Bronchial epithelial cell (primary cell): ENCODE measurements at regions not wholly inside any gene's neighbourhood (a gene's known extent, or its start where the extent isn't known, plus 50 kb on each side); places are given as distances from the start of the nearest gene placed in this dataset.
"Not testable (repeated sequence)": the region's sequence is repeated elsewhere in the genome, so short reads cannot be mapped to it uniquely, and the experiment has no call there.

ENCODE experiments used
- DNase-seq: peaks from one replicate; pipeline ENCODE4 v3.0.0-alpha.2; 2010; ENCODE audit warnings: low read depth
- FAIRE-seq: peaks from 2 replicates; lab custom pipeline; 2011; peaks lifted over from hg19 to GRCh38; lab: Jason Lieb, UNC
- H3K27me3 ChIP-seq: 2 replicates; pipeline ENCODE4 v1.5.1; 2011; ENCODE audit warnings: low read length; ENCODE audit not compliant: control insufficient read depth, insufficient read depth
- H3K36me3 ChIP-seq: 2 replicates; pipeline ENCODE4 v1.5.1; 2011; ENCODE audit warnings: low read length; ENCODE audit not compliant: control insufficient read depth, insufficient read depth
- H3K4me3 ChIP-seq: 2 replicates; pipeline ENCODE4 v1.5.1; 2011; ENCODE audit warnings: mild to moderate bottlenecking, low read depth, low read length, control low read depth
- TF ChIP-seq, protein P1 (sequence below): IDR thresholded peaks from 2 replicates; pipeline ENCODE4 v1.5.1; 2011; ENCODE audit warnings: mild to moderate bottlenecking, moderate library complexity, low read length, control low read depth, inconsistent platforms; ENCODE audit not compliant: insufficient read depth, severe bottlenecking

DNA sequence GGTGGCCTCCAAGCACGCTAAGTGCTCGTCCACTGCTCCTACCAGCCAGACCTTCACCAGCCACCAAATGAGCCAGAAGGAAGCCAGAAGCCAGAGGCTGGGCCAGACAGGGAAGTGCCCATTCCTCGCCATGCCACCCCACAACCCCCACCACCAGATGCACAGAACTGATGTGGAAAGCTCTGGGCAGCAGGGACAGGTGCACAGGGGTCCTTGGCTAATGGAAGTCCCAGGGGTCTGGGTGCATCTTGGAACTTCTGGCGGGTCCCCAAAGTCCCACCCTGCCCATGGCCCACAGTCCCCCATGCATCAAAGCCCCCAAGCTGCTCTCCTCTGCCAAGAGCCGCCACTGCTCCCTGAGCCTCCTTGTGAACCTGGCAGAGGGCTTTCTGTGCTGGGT is 173.1 kb upstream of the ID2 start:
- no peak overlapping the region for H3K4me3 ChIP-seq
- TF ChIP-seq, protein P1, sequence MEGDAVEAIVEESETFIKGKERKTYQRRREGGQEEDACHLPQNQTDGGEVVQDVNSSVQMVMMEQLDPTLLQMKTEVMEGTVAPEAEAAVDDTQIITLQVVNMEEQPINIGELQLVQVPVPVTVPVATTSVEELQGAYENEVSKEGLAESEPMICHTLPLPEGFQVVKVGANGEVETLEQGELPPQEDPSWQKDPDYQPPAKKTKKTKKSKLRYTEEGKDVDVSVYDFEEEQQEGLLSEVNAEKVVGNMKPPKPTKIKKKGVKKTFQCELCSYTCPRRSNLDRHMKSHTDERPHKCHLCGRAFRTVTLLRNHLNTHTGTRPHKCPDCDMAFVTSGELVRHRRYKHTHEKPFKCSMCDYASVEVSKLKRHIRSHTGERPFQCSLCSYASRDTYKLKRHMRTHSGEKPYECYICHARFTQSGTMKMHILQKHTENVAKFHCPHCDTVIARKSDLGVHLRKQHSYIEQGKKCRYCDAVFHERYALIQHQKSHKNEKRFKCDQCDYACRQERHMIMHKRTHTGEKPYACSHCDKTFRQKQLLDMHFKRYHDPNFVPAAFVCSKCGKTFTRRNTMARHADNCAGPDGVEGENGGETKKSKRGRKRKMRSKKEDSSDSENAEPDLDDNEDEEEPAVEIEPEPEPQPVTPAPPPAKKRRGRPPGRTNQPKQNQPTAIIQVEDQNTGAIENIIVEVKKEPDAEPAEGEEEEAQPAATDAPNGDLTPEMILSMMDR = no peak
- H3K27me3 ChIP-seq = no peaks in the 10 kb centered on the region
- DNase-seq = no peak
- FAIRE-seq = no peak
- no peaks in the 10 kb centered on the region for H3K36me3 ChIP-seq

DNA sequence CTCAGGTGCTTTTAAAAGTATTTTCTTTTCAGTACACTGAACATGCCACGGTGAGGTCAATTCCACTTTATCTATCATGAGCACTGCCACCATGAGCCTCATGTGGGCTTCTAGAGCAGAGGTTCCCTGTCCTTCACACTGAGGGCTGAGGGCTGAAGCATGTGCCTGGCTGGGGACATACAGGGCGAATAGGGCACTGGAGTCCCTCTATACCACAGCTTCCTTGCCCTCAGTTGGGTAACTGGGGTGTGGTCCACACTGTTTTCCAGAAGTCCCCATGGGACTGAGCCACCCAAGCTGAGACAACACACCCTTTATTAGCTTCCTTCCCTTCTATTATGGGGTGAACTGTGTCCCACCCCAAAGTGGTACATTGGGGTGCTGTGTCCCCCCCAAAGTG is 172.2 kb upstream of the ID2 start:
- DNase-seq (no peak), FAIRE-seq (no peak)
- TF ChIP-seq, protein P1 = no peak
- H3K27me3 ChIP-seq = no peaks in the 10 kb centered on the region
- H3K36me3 ChIP-seq = no peaks in the 10 kb centered on the region
- H3K4me3 ChIP-seq = no peak overlapping the region

DNA sequence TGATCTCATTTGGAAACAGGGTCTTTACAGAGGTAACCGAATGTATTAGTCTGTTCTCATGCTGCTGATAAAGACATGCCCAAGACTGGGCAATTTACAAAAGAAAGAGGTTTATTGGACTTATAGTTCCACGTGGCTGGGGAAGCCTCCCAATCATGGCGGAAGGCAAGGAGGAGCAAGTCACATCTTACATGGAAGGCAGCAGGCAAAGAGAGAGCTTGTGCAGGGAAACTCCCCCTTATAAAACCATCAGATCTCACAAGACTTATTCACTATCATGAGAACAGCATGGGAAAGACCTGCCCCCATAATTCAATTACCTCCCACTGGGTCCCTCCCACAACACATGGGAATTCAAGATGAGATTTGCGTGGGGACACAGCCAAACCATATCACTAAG is 171.8 kb upstream of the ID2 start:
- H3K27me3 ChIP-seq, H3K4me3 ChIP-seq, H3K36me3 ChIP-seq, DNase-seq, FAIRE-seq: not testable (repeated sequence)

DNA sequence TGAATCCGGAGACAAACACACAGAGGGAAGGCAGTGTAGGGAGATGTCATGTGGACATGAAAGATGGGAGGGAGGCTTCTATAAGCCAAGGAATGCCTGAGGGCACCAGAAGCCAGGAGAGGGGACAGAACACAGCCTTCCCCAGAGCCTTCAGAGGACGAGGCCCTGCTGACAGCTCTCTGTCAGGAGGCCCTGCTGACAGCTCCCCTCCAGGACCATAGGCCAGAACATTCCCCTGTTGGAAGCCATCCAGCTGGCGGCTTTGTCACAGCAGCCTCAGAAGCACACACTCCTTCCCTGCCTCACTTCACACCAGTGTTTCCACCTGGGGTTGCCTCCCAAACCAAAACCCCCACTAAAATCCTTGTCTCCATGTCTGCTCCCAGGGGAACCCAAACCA is 171.3 kb upstream of the ID2 start:
- H3K36me3 ChIP-seq = no peaks in the 10 kb centered on the region

DNA sequence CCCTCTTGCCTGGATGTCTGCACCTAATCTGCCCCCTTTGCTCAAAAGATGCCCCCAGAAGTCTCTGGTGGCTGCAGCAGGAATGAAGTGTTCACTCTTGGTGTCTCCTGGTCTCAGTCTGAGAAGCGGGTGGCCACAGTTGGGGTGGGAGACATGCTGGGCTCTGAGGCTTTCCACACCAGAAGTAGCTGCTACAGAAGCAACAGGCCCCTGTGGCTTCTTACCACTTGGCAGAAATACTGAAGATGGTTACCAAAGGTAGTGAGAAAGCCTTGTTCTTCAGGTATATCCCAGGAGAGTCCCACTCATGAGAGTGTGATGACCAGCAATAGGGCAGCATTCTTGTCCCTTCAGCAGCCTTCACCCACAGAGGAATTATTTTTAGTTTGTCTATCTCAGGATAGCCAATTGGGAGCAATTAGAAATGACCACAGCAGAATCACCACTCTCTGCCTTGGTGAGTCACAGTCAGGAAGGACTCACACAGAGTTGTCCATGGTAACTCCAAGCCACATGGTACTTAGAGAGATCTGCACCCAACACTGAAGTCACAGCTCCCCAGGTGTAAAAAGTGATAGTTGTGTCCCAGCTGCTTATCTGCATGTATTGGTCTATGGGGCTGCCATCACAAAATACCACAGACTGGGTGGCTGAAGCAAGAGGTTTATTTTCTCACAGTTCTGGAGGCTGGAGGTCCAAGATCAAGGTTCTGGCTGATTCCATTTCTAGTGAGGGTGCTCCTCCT is 169.8 kb upstream of the ID2 start:
- no peak for FAIRE-seq
- Histone ChIP-seq H3K4me3 (no peak overlapping the region), H3K27me3 (no peaks in the 10 kb centered on the region), H3K36me3 (no peaks in the 10 kb centered on the region)
- DNase-seq = peak; percentile 13
- TF ChIP-seq, protein P1 = no peak

More for the DNA sequence above, 171.3 kb upstream of the ID2 start:
- Histone ChIP-seq H3K27me3 (no peaks in the 10 kb centered on the region), H3K4me3 (no peak overlapping the region)
- TF ChIP-seq, protein P1 = no peak
- FAIRE-seq = no peak
- no peak for DNase-seq

DNA sequence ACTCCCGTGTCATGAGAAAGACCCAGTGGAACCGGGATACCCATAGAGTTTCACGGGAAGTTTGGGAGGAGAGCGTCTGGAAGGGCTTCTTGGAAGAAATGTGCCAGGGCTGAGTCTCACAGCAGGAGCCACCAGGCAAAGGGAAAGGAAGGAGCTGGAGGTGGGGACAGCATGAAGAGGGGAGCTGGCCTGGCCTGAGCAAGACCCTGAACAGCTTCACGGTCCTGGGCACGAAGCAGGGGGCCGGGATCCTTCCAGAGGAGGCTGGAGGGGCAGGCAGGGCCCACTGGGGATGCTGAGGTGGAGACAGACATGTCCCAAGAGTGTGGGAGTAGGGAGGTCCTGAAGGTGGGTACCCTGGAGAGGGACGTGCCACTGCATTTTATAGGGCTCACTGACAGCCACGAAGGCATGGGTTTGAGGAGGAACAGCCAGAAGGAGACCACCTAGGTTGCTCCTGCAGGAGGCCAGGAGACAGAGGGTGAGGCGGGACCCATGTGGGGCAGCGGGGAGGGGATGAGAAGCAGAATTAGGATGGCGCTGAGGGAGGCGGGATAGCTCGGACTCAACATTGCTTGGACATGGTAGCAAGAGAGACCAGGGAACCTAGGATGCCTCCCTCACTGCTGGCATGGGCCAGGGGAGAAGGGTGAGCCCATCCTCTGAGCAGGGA is 168.1 kb upstream of the ID2 start:
- H3K4me3 ChIP-seq = no peak overlapping the region
- TF ChIP-seq, protein P1 = no peak
- DNase-seq (no peak), FAIRE-seq (no peak)
- H3K27me3 ChIP-seq = no peaks in the 10 kb centered on the region
- H3K36me3 ChIP-seq = no peaks in the 10 kb centered on the region
